DLD1 (cell line): ENCODE measurements at regions not wholly inside any gene's neighbourhood (a gene's known extent, or its start where the extent isn't known, plus 50 kb on each side); places are given as distances from the start of the nearest gene placed in this dataset.
"Not testable (repeated sequence)": the region's sequence is repeated elsewhere in the genome, so short reads cannot be mapped to it uniquely, and the experiment has no call there.

ENCODE experiments used
- in situ Hi-C: cut with HindIII; loops from 2 replicates; pipeline ENCODE4 v1.10.0; 2017; ENCODE audit warnings: low sequenced_read_pairs

GRCh38 chr13:64753233-64754000 is 2476.7 kb downstream of the PCDH9 start:
- in situ Hi-C loops = no loop called here

- in situ Hi-C loops = no loop called here
Observed at GRCh38 chr13:64749301-64749700, 2480.8 kb downstream of the PCDH9 start.

GRCh38 chr13:64746845-64747244 is 2483.3 kb downstream of the PCDH9 start:
- in situ Hi-C loops = no loop called here

- in situ Hi-C loops = no loop called here
Observed at GRCh38 chr13:64740493-64740892, 2489.6 kb downstream of the PCDH9 start.

GRCh38 chr13:64725492-64725891 is 2504.6 kb downstream of the PCDH9 start:
- in situ Hi-C loops = no loop called here

GRCh38 chr13:64723724-64724123 is 2506.4 kb downstream of the PCDH9 start:
- in situ Hi-C loops = no loop called here

GRCh38 chr13:64718116-64718515 is 2512.0 kb downstream of the PCDH9 start:
- in situ Hi-C loops = no loop called here

GRCh38 chr13:64716936-64717335 is 2513.2 kb downstream of the PCDH9 start:
- in situ Hi-C loops = no loop called here

- in situ Hi-C loops = no loop called here
Observed at GRCh38 chr13:64709079-64709478, 2521.1 kb downstream of the PCDH9 start.

- in situ Hi-C loops = no loop called here
Observed at GRCh38 chr13:64704121-64704649, 2526.0 kb downstream of the PCDH9 start.

GRCh38 chr13:64697226-64697625 is 2532.9 kb downstream of the PCDH9 start:
- in situ Hi-C loops = no loop called here

- in situ Hi-C loops = no loop called here
Observed at GRCh38 chr13:64688893-64689677, 2541.1 kb downstream of the PCDH9 start.

GRCh38 chr13:64686536-64686935 is 2543.6 kb downstream of the PCDH9 start:
- in situ Hi-C loops = not testable (repeated sequence)

GRCh38 chr13:64684685-64685431 is 2545.3 kb downstream of the PCDH9 start:
- in situ Hi-C loops = no loop called here

GRCh38 chr13:64684108-64684507 is 2546.0 kb downstream of the PCDH9 start:
- in situ Hi-C loops = no loop called here

- in situ Hi-C loops = no loop called here
Observed at GRCh38 chr13:64680739-64681138, 2549.4 kb downstream of the PCDH9 start.

- in situ Hi-C loops = no loop called here
Observed at GRCh38 chr13:64675255-64675892, 2554.8 kb downstream of the PCDH9 start.

- in situ Hi-C loops = no loop called here
Observed at GRCh38 chr13:64674126-64674525, 2556.0 kb downstream of the PCDH9 start.

- in situ Hi-C loops = no loop called here
Observed at GRCh38 chr13:64672751-64673150, 2557.4 kb downstream of the PCDH9 start.

- in situ Hi-C loops = no loop called here
Observed at GRCh38 chr13:64662887-64663593, 2567.1 kb downstream of the PCDH9 start.
